A549 (cell line): ENCODE measurements at regions not wholly inside any gene's neighbourhood (a gene's known extent, or its start where the extent isn't known, plus 50 kb on each side); places are given as distances from the start of the nearest gene placed in this dataset.

Source experiments
- ATAC-seq, 2 experiments: fragments of 200-7000 bp in 1 of 2; fragments of >200 bp in 1 of 2; cut with Nextera tagmentation in 1 of 2; cut with Tn5 transposase in 1 of 2; 3 replicates each; pipeline versions ENCODE4 v1.8.0 to v1.9.1; 2018 to 2020; ENCODE audit warnings: mild to moderate bottlenecking in 1 of 2, moderate library complexity in 1 of 2
- CTCF ChIA-PET: fragments of 300-600 bp; sonication (Branson Sonifier 250); formaldehyde crosslinking; extraction: SDS; loops from one replicate; lab custom pipeline; 2021; ENCODE audit warnings: antibody characterized with exemption, inconsistent platforms; lab: Yijun Ruan, JAX
- POLR2A ChIA-PET: fragments of 350-600 bp; formaldehyde crosslinking; extraction: SDS; loops from one replicate; lab custom pipeline; 2021; ENCODE audit warnings: antibody characterized with exemption, inconsistent platforms; lab: Yijun Ruan, JAX
- DNase-seq, 2 experiments: peaks; one replicate each; pipeline versions ENCODE4 v3.0.0 to v3.0.0-alpha.2; 2011 to 2016; ENCODE audit warnings: low read depth in 1 of 2, low spot score in 1 of 2
- FAIRE-seq: peaks from 2 replicates; lab custom pipeline; 2011; peaks lifted over from hg19 to GRCh38; lab: Jason Lieb, UNC
- H3K27ac ChIP-seq, 2 experiments: fragments of >200 bp; sonication (Bioruptor Twin); formaldehyde crosslinking; 3 replicates each; pipeline ENCODE4 v1.5.1; 2016 to 2017
- H3K4me1 ChIP-seq: fragments of >200 bp; sonication (Bioruptor Twin); formaldehyde crosslinking; 3 replicates; pipeline ENCODE4 v1.6.1; 2016
- H3K4me2 ChIP-seq: fragments of >200 bp; sonication (Bioruptor Twin); formaldehyde crosslinking; 3 replicates; pipeline ENCODE4 v1.6.1; 2016
- H3K4me3 ChIP-seq: fragments of >200 bp; sonication (Bioruptor Twin); formaldehyde crosslinking; 3 replicates; pipeline ENCODE4 v1.5.1; 2016
- H3K9me3 ChIP-seq: fragments of >200 bp; sonication (Bioruptor Twin); formaldehyde crosslinking; 3 replicates; pipeline ENCODE4 v1.6.1; 2016
- BCL3 ChIP-seq: fragments of >200 bp; sonication (Bioruptor Twin); formaldehyde crosslinking; IDR thresholded peaks from 3 replicates; pipeline ENCODE4 v1.6.1; 2016
- CTCF ChIP-seq: fragments of >200 bp; sonication (Bioruptor Twin); formaldehyde crosslinking; IDR thresholded peaks from 3 replicates; pipeline ENCODE4 v1.5.1; 2016
- EHMT2 ChIP-seq: fragments of 200-600 bp; sonication (generic); IDR thresholded peaks from 2 replicates; pipeline ENCODE4 v1.6.1; 2016; ENCODE audit warnings: antibody characterized with exemption, low read depth, mild to moderate bottlenecking, moderate library complexity
- ESRRA ChIP-seq: fragments of 150-350 bp; IDR thresholded peaks from 2 replicates; pipeline ENCODE4 v1.6.1; 2014; ENCODE audit warnings: mild to moderate bottlenecking, low read length, borderline replicate concordance
- HEYL ChIP-seq: fragments of 250-450 bp; sonication (Bioruptor Pico); IDR thresholded peaks from 2 replicates; pipeline ENCODE4 v1.8.0; 2021; ENCODE audit warnings: mild to moderate bottlenecking, moderate library complexity
- HOXB5 ChIP-seq: fragments of 250-450 bp; sonication (Bioruptor Pico); IDR thresholded peaks from 2 replicates; pipeline ENCODE4 v1.5.0; 2020; ENCODE audit warnings: mild to moderate bottlenecking, moderate library complexity
- MAFK ChIP-seq: fragments of 450-650 bp; IDR thresholded peaks from 2 replicates; pipeline ENCODE4 v1.6.1; 2014; ENCODE audit not compliant: partially characterized antibody
- MAZ ChIP-seq: fragments of 150-350 bp; IDR thresholded peaks from 2 replicates; pipeline ENCODE4 v1.6.1; 2014; ENCODE audit warnings: antibody characterized with exemption, low read depth, low read length, borderline replicate concordance
- NPAS2 ChIP-seq: fragments of 250-450 bp; sonication (Bioruptor Pico); IDR thresholded peaks from 2 replicates; pipeline ENCODE4 v1.8.0; 2022; ENCODE audit warnings: mild to moderate bottlenecking, moderate library complexity, borderline replicate concordance
- POLR2AphosphoS2 ChIP-seq: conservative IDR thresholded peaks from 2 replicates; pipeline ENCODE4 v1.6.1; 2012; ENCODE audit warnings: low read length, improper control_type of control experiment, inconsistent platforms
- RAD21 ChIP-seq, 2 experiments: fragments of >200 bp in 1 of 2; sonication (Bioruptor Twin) in 1 of 2; formaldehyde crosslinking in 1 of 2; IDR thresholded peaks in 1 of 2; conservative IDR thresholded peaks in 1 of 2; 2 replicates in 1 of 2; 3 replicates in 1 of 2; pipeline ENCODE4 v1.6.1; 2012 to 2018; ENCODE audit warnings: inconsistent platforms in 1 of 2
- RARB ChIP-seq: fragments of 250-450 bp; sonication (Bioruptor Pico); IDR thresholded peaks from 2 replicates; pipeline ENCODE4 v1.8.0; 2021; ENCODE audit warnings: mild to moderate bottlenecking, moderate library complexity
- RNF2 ChIP-seq: fragments of 200-600 bp; sonication (generic); IDR thresholded peaks from 2 replicates; pipeline ENCODE4 v1.6.1; 2016; ENCODE audit warnings: low read depth, mild to moderate bottlenecking, antibody characterized with exemption, moderate library complexity, borderline replicate concordance
- TFCP2L1 ChIP-seq: fragments of 250-450 bp; sonication (Bioruptor Pico); IDR thresholded peaks from 2 replicates; pipeline ENCODE4 v1.5.0; 2021; ENCODE audit warnings: mild to moderate bottlenecking
- TP53 ChIP-seq: fragments of 250-450 bp; sonication (Bioruptor Pico); IDR thresholded peaks from 2 replicates; pipeline ENCODE4 v1.5.0; 2021; ENCODE audit warnings: mild to moderate bottlenecking, moderate library complexity
- WGBS: methylation state at CpG from one replicate; pipeline ENCODE4 v1.1.6; 2017; ENCODE audit errors: missing lambda C conversion rate; 5-methylcytosine and 5-hydroxymethylcytosine counted together
- TF ChIP-seq, protein P1 (sequence below): fragments of 250-450 bp; sonication (Bioruptor Pico); IDR thresholded peaks from 2 replicates; pipeline ENCODE4 v1.5.0; 2021; ENCODE audit warnings: mild to moderate bottlenecking, moderate library complexity, borderline replicate concordance
- TF ChIP-seq, protein P2 (sequence below): fragments of 250-450 bp; sonication (Bioruptor Pico); IDR thresholded peaks from 2 replicates; pipeline ENCODE4 v1.5.0; 2020; ENCODE audit warnings: low read depth, mild to moderate bottlenecking, moderate library complexity

- FAIRE-seq = no peak
- Histone ChIP-seq H3K4me2 (no peak overlapping the region), H3K9me3 (no peaks in the 10 kb centered on the region), H3K27ac (no peak overlapping the region), H3K4me1 (no peaks in the 10 kb centered on the region), H3K4me3 (no peak overlapping the region)
- ChIA-PET CTCF (interaction anchor here (0.9 to 5.3 kb wide), 10 partner anchors 8 to 612 kb away, joined by 3 to 56 read pairs (median 10); no protein-coding TSS in a partner anchor), POLR2A (no interaction called here)
- DNase-seq = no peak
- no peak for ATAC-seq
- WGBS = 42% methylated on average over 8 of the region's 8 CpGs
- no peak for TF ChIP-seq POLR2AphosphoS2
- TF ChIP-seq, protein P1, sequence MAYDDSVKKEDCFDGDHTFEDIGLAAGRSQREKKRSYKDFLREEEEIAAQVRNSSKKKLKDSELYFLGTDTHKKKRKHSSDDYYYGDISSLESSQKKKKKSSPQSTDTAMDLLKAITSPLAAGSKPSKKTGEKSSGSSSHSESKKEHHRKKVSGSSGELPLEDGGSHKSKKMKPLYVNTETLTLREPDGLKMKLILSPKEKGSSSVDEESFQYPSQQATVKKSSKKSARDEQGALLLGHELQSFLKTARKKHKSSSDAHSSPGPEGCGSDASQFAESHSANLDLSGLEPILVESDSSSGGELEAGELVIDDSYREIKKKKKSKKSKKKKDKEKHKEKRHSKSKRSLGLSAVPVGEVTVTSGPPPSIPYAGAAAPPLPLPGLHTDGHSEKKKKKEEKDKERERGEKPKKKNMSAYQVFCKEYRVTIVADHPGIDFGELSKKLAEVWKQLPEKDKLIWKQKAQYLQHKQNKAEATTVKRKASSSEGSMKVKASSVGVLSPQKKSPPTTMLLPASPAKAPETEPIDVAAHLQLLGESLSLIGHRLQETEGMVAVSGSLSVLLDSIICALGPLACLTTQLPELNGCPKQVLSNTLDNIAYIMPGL (CRISPR knock-in tag) = no peak
- no peak for TF ChIP-seq MAFK
These were observed 146.5 kb upstream of the PRSS1 start for GRCh38 chr7:142602756-142603155.

DNA sequence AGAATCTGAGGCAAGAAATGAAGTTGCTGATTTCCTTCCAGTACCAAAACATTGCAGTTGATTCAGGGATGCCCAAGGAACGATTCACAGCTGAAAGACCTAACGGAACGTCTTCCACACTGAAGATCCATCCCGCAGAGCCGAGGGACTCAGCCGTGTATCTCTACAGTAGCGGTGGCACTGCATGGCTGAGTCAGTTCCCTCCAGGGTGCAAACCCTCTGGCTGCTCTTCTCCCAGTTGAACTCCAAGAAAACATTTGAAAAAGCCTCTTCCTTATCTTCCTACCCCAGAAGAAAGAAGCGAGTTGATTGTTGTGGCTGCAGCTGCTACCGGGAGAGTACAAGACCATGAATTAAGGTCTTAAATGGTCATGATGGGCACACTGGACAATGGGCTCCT is 147.1 kb upstream of the PRSS1 start:
- TF ChIP-seq HEYL (CRISPR knock-in tag) (no peak), EHMT2 (no peak), RAD21 (conservative IDR thresholded peaks at IDR 0.05 in 1 of 2, IDR thresholded peaks at IDR 0.05 in 1 of 2) (no peak), MAZ (no peak), NPAS2 (CRISPR knock-in tag) (no peak), TFCP2L1 (no peak), CTCF (no peak), TP53 (CRISPR knock-in tag) (no peak), HOXB5 (CRISPR knock-in tag) (no peak), RNF2 (no peak)
- H3K4me1 ChIP-seq = no peaks in the 10 kb centered on the region
- FAIRE-seq (no peak), DNase-seq (no peak), ATAC-seq (no peak)
- 51% methylated on average over 9 of the region's 9 CpGs for WGBS
- POLR2A ChIA-PET = no interaction called here
- H3K4me3 ChIP-seq = no peak overlapping the region
- CTCF ChIA-PET = interaction anchor here (1.0 to 5.3 kb wide), 6 partner anchors 42 to 613 kb away, joined by 3 to 56 read pairs (median 5); no protein-coding TSS in a partner anchor
- H3K4me2 ChIP-seq = no peak overlapping the region
- H3K9me3 ChIP-seq = no peaks in the 10 kb centered on the region
- H3K27ac ChIP-seq = no peak overlapping the region

- WGBS = 46% methylated on average over 6 of the region's 6 CpGs
- no peak overlapping the region for H3K4me2 ChIP-seq
- FAIRE-seq = no peak
- CTCF ChIA-PET = interaction anchor here (0.7 to 3.6 kb wide), 7 partner anchors 11 to 213 kb away, joined by 3 to 26 read pairs (median 5); no protein-coding TSS in a partner anchor
- no peak overlapping the region for H3K27ac ChIP-seq
- no peaks in the 10 kb centered on the region; the same call in 2 of the 3 replicates for H3K9me3 ChIP-seq
- POLR2A ChIA-PET = no interaction called here
- no peak overlapping the region for H3K4me3 ChIP-seq
- TF ChIP-seq, protein P2, sequence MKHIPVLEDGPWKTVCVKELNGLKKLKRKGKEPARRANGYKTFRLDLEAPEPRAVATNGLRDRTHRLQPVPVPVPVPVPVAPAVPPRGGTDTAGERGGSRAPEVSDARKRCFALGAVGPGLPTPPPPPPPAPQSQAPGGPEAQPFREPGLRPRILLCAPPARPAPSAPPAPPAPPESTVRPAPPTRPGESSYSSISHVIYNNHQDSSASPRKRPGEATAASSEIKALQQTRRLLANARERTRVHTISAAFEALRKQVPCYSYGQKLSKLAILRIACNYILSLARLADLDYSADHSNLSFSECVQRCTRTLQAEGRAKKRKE (CRISPR knock-in tag) = no peak
- no peak for TF ChIP-seq RNF2
- no peak for TF ChIP-seq BCL3
- no peak for TF ChIP-seq ESRRA
- TF ChIP-seq, protein P1 (CRISPR knock-in tag) = no peak
- TF ChIP-seq MAZ = no peak
- no peak for TF ChIP-seq RARB (CRISPR knock-in tag)
- TF ChIP-seq HEYL (CRISPR knock-in tag) = no peak
- TF ChIP-seq MAFK = no peak
- TF ChIP-seq, all 56 proteins: peak for 0
- no peaks in the 10 kb centered on the region for H3K4me1 ChIP-seq
- DNase-seq = no peak
- ATAC-seq = no peak
These were observed 151.0 kb upstream of the PRSS1 start for GRCh38 chr7:142598297-142598696.
